GM12864 (cell line): ENCODE measurements at regions not wholly inside any gene's neighbourhood (a gene's known extent, or its start where the extent isn't known, plus 50 kb on each side); places are given as distances from the start of the nearest gene placed in this dataset.
"Not testable (repeated sequence)": the region's sequence is repeated elsewhere in the genome, so short reads cannot be mapped to it uniquely, and the experiment has no call there.

ENCODE experiments used
- DNase-seq: peaks from one replicate; pipeline ENCODE4 v3.0.0-alpha.2; 2011; ENCODE audit warnings: low read depth
- H3K4me3 ChIP-seq: 2 replicates; pipeline ENCODE4 v1.5.1; 2011; ENCODE audit warnings: mild to moderate bottlenecking, low read depth, low read length, control low read depth
- TF ChIP-seq, protein P1 (sequence below): IDR thresholded peaks from 2 replicates; pipeline ENCODE4 v1.5.1; 2011; ENCODE audit warnings: low read depth, mild to moderate bottlenecking, moderate library complexity, low read length, control low read depth, inconsistent platforms; ENCODE audit errors: missing control alignments

DNA sequence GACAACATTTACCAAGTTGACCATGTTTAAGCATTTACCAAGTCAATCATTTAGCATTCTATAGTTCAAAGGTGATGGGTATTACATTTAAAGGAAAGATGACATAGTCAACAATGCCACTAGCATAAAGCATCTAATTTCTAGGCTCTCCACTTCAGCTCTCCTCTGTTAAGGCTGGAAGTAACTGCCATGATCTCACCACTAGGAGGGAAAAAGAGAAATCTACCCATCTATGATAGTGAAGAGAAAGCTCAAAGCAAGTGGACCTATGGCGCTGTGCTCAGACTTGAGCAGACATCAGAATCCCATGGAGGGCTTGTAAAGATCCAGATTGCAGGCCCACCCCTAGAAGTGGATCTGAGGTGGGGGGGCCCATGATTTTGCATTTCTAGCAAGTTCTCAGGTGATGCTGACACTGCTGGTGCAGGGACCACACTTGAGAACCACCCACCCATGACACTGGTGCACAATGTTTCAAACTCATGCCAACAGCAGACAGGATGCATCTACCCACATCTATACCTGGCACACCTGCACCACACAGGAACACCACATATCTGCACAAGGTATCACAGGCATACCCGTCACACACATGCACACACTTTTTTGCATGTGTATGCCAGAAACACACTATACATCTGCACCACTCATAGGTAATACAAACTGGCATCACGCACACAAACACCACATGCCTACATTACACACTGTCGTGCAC lies 392.9 kb upstream of the RUNX1 start:
- no peak overlapping the region for H3K4me3 ChIP-seq
- DNase-seq, result no peak
- TF ChIP-seq, protein P1, sequence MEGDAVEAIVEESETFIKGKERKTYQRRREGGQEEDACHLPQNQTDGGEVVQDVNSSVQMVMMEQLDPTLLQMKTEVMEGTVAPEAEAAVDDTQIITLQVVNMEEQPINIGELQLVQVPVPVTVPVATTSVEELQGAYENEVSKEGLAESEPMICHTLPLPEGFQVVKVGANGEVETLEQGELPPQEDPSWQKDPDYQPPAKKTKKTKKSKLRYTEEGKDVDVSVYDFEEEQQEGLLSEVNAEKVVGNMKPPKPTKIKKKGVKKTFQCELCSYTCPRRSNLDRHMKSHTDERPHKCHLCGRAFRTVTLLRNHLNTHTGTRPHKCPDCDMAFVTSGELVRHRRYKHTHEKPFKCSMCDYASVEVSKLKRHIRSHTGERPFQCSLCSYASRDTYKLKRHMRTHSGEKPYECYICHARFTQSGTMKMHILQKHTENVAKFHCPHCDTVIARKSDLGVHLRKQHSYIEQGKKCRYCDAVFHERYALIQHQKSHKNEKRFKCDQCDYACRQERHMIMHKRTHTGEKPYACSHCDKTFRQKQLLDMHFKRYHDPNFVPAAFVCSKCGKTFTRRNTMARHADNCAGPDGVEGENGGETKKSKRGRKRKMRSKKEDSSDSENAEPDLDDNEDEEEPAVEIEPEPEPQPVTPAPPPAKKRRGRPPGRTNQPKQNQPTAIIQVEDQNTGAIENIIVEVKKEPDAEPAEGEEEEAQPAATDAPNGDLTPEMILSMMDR, result no peak

DNA sequence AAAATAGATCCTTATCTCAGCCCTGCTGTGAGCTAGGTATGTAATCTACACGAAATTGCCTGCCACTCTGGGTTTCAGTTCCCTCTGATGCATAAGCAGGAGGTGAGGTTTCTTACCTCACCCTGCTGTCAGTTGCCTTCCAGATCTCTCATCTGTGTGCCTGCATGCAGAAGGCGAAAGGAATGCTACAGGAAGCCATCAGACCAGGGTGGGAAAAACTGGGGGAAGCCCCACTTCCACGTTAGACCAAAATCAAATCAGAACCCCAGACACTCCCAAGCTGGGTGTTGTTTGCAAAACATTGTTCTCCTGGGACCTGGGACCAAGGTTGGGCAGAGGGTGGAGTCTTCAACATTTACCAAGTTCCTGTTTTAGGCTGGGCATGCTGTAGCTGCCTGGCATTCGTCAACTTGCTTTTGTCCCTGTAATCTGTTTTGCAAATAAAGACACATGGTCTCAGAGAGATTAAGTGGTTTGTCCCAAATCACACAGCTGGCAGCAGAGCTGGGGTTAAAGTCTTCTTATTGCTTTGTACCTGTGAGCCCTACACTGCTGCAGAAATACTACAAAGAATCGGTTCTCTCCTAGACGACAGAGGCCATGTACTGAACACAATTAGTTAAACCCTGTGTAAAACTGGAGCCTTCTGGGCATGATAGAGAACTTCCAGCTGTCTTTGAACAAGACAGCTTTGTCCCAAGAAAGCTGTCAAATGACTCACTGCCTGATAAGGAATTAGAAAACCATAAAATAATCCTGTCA lies 389.7 kb upstream of the RUNX1 start:
- H3K4me3 ChIP-seq, result no peak overlapping the region
- DNase-seq, result peak; percentile 29
- TF ChIP-seq, protein P1, result no peak

DNA sequence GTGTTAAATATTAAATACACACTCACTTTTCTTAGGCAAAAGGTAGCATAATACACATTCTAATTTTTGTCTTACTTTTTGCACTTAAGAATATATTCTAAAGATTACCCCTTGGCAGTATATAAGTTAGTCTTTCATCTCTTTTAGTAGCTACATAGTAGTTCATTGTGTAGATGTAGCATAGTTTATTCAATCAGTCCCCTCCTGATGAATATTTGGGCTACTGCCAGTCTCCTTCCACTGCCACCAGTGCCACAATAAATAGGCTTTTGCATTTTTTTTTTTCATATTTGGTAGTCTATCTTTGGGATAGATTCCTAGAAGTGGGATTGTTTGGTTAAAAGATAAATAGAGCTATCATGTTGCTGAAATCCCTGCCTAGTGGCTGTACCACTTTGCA lies 388.8 kb upstream of the RUNX1 start:
- H3K4me3 ChIP-seq, result no peak overlapping the region
- DNase-seq, result no peak
- TF ChIP-seq, protein P1, result no peak

DNA sequence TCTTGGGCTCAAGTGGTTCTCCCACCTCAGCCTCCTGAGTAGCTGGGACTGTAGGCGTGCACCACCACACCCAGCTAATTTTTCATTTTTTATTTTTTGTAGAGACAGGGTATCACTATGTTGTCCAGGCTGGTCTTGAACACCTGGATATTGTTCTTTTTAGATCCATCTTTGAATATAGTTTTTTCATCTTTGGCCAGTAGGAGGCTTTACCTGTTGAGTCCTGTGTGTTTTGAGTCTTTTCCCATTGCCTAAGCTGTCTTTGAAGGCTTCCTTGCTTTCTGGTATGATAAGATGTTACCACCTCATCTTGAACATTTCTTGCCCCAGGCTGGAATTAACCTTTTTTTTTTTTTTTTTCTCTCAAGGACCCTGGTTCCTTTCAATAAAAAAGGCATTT lies 387.8 kb upstream of the RUNX1 start:
- DNase-seq, result no peak

DNA sequence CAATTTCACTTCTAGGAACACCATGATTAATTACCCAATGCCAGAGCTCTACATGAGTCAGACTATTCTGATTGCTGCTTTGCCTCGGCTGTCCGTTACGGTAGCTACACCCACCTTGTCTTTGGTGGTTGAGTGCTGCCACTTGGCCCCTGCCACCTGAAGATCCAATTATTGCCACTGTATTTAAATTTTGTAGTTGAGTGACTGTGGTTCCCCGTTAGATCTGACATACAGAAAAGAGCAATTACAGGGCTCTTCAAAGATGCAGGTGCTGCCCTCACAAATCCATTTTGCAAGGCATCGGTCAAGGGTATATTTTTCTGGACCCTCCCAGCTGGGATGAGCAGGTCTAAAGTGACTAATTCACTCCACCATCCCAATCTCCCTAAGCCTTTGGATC lies 383.5 kb upstream of the RUNX1 start:
- not testable (repeated sequence) for H3K4me3 ChIP-seq, DNase-seq

More for the DNA sequence above, 387.8 kb upstream of the RUNX1 start:
- no peak overlapping the region for H3K4me3 ChIP-seq
- TF ChIP-seq, protein P1, result peak; percentile 25

DNA sequence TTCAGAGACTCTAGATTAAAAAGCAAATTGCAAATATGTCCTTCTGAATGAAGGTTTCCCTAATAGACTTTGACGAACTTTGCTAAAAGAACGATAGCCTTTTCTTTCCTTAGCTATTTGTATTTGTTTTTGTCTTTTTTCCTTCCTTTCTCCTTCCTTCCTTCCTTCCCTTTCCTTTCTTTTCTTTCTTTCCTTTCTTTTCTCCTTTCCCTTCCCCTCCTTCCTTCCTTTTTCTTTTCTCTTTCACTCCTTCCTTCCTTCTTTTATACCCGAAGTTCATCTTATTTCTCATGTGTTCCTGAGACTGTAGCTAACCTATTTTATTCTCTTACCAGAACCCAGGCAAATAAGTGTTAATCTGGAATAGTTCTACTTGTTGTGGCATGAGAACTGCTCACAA lies 381.2 kb upstream of the RUNX1 start:
- TF ChIP-seq, protein P1, result no peak

DNA sequence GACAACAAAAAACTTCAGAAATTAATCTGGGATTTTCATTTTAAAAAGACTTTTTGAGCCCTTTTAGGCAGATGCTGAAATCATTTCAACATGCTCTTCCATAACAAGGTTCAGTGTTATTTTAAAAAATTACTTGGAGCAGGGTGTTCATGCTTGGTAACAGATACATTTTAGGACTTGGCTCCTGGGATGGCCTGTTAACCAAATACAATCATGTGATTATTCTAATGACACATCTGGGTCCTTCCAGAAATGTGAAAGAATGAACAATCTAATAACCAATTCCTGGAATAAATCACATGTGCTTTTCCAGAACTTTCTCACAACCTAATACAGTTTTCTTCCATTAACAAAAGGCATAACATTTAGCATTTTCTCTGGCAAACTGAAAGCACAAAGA lies 379.8 kb upstream of the RUNX1 start:
- H3K4me3 ChIP-seq, result no peak overlapping the region
- no peak for DNase-seq
- TF ChIP-seq, protein P1, result no peak

More for the DNA sequence above, 381.2 kb upstream of the RUNX1 start:
- DNase-seq, result no peak
- H3K4me3 ChIP-seq, result no peak overlapping the region
